ENCODE measurements at regions not wholly inside any gene's neighbourhood (a gene's known extent, or its start where the extent isn't known, plus 50 kb on each side); places are given as distances from the start of the nearest gene placed in this dataset.

DNA sequence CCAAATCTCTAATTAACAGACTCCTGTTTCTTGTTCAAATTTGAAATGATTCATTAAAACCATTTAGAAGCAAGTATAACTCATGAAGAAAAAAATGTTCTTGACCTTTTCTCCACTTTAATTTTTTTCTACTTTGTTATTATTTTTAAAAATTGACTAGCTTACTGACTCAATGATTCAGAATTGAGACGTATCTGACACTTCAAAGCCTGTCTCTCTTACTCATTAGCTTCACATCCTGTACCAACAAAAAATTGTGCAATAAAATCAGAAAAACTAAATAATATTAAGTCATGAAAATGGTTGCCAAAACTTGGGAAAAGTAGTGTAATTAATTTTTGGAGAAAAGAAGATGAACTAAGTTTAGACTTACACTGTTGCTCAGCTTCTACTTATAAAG is 331.2 kb downstream of the SLC16A7 start:
- Histone ChIP-seq H3K4me1 (ENCODE audit: control insufficient read depth, insufficient read depth, low read length, poor library complexity, severe bottlenecking) (peaks cover 6% of the 10 kb centered on the region), H3K27ac (ENCODE audit: low read depth, low read length, severe bottlenecking) (no peak overlapping the region), H3K36me3 (ENCODE audit: control insufficient read depth, insufficient read depth, low read length) (no peaks in the 10 kb centered on the region), H3K9me3 (ENCODE audit: control insufficient read depth, low read length) (no peaks in the 10 kb centered on the region), H3K4me3 (ENCODE audit: extremely low read depth, insufficient read depth, low read length, poor library complexity, severe bottlenecking) (no peak overlapping the region)
- WGBS, 2 experiments (ENCODE audit: insufficient coverage in 2 of 2), result no CpG with 5 or more reads among the region's 1 CpG

GRCh38 chr12:59928416-59928815 is 332.6 kb downstream of the SLC16A7 start:
- 83 to 88% methylated on average over 1 of the region's 1 CpG for WGBS, 2 experiments (ENCODE audit: insufficient coverage in 2 of 2)
- H3K4me1 ChIP-seq (ENCODE audit: control insufficient read depth, insufficient read depth, low read length, poor library complexity, severe bottlenecking), result peaks cover 6% of the 10 kb centered on the region
- no peak overlapping the region for H3K27ac ChIP-seq (ENCODE audit: low read depth, low read length, severe bottlenecking)
- no peak overlapping the region for H3K4me3 ChIP-seq (ENCODE audit: extremely low read depth, insufficient read depth, low read length, poor library complexity, severe bottlenecking)
- no peaks in the 10 kb centered on the region for H3K9me3 ChIP-seq (ENCODE audit: control insufficient read depth, low read length)
- H3K36me3 ChIP-seq (ENCODE audit: control insufficient read depth, insufficient read depth, low read length), result no peaks in the 10 kb centered on the region

- H3K4me1 ChIP-seq (ENCODE audit: control insufficient read depth, insufficient read depth, low read length, poor library complexity, severe bottlenecking), result peaks cover 6% of the 10 kb centered on the region
- WGBS, 2 experiments (ENCODE audit: insufficient coverage in 2 of 2), result 83 to 88% methylated on average over 1 of the region's 2 CpGs
Observed at GRCh38 chr12:59929110-59929509, 333.3 kb downstream of the SLC16A7 start.

GRCh38 chr12:59934486-59934885 is 338.7 kb downstream of the SLC16A7 start:
- no peaks in the 10 kb centered on the region for H3K4me1 ChIP-seq (ENCODE audit: control insufficient read depth, insufficient read depth, low read length, poor library complexity, severe bottlenecking)
- no peak overlapping the region for H3K4me3 ChIP-seq (ENCODE audit: extremely low read depth, insufficient read depth, low read length, poor library complexity, severe bottlenecking)
- WGBS, 2 experiments (ENCODE audit: insufficient coverage in 2 of 2), result no CpG with 5 or more reads among the region's 1 CpG
- no peaks in the 10 kb centered on the region for H3K9me3 ChIP-seq (ENCODE audit: control insufficient read depth, low read length)
- H3K36me3 ChIP-seq (ENCODE audit: control insufficient read depth, insufficient read depth, low read length), result no peaks in the 10 kb centered on the region
- H3K27ac ChIP-seq (ENCODE audit: low read depth, low read length, severe bottlenecking), result no peak overlapping the region

More at GRCh38 chr12:59929110-59929509, 333.3 kb downstream of the SLC16A7 start:
- Histone ChIP-seq H3K9me3 (ENCODE audit: control insufficient read depth, low read length) (no peaks in the 10 kb centered on the region), H3K27ac (ENCODE audit: low read depth, low read length, severe bottlenecking) (no peak overlapping the region), H3K36me3 (ENCODE audit: control insufficient read depth, insufficient read depth, low read length) (no peaks in the 10 kb centered on the region), H3K4me3 (ENCODE audit: extremely low read depth, insufficient read depth, low read length, poor library complexity, severe bottlenecking) (no peak overlapping the region)

- 83% methylated on average over 1 of the region's 3 CpGs; no CpG with 5 or more reads in 1 of the 2 experiments for WGBS, 2 experiments (ENCODE audit: insufficient coverage in 2 of 2)
- no peaks in the 10 kb centered on the region for H3K36me3 ChIP-seq (ENCODE audit: control insufficient read depth, insufficient read depth, low read length)
- no peaks in the 10 kb centered on the region for H3K9me3 ChIP-seq (ENCODE audit: control insufficient read depth, low read length)
- H3K27ac ChIP-seq (ENCODE audit: low read depth, low read length, severe bottlenecking), result no peak overlapping the region
- H3K4me3 ChIP-seq (ENCODE audit: extremely low read depth, insufficient read depth, low read length, poor library complexity, severe bottlenecking), result no peak overlapping the region
- H3K4me1 ChIP-seq (ENCODE audit: control insufficient read depth, insufficient read depth, low read length, poor library complexity, severe bottlenecking), result peaks cover 5% of the 10 kb centered on the region
Observed at GRCh38 chr12:59936534-59936933, 340.7 kb downstream of the SLC16A7 start.

- peaks cover 5% of the 10 kb centered on the region for H3K4me1 ChIP-seq (ENCODE audit: control insufficient read depth, insufficient read depth, low read length, poor library complexity, severe bottlenecking)
- no peak overlapping the region for H3K27ac ChIP-seq (ENCODE audit: low read depth, low read length, severe bottlenecking)
- no peaks in the 10 kb centered on the region for H3K9me3 ChIP-seq (ENCODE audit: control insufficient read depth, low read length)
- H3K36me3 ChIP-seq (ENCODE audit: control insufficient read depth, insufficient read depth, low read length), result no peaks in the 10 kb centered on the region
- no peak overlapping the region for H3K4me3 ChIP-seq (ENCODE audit: extremely low read depth, insufficient read depth, low read length, poor library complexity, severe bottlenecking)
Observed at GRCh38 chr12:59937148-59937547, 341.3 kb downstream of the SLC16A7 start.

GRCh38 chr12:59938190-59938962 is 342.5 kb downstream of the SLC16A7 start:
- Histone ChIP-seq H3K4me1 (ENCODE audit: control insufficient read depth, insufficient read depth, low read length, poor library complexity, severe bottlenecking) (peaks cover 5% of the 10 kb centered on the region), H3K4me3 (ENCODE audit: extremely low read depth, insufficient read depth, low read length, poor library complexity, severe bottlenecking) (no peak overlapping the region), H3K9me3 (ENCODE audit: control insufficient read depth, low read length) (no peaks in the 10 kb centered on the region), H3K36me3 (ENCODE audit: control insufficient read depth, insufficient read depth, low read length) (no peaks in the 10 kb centered on the region), H3K27ac (ENCODE audit: low read depth, low read length, severe bottlenecking) (no peak overlapping the region)
- WGBS, 2 experiments (ENCODE audit: insufficient coverage in 2 of 2), result 86 to 90% methylated on average over 5 to 6 of the region's 8 CpGs

GRCh38 chr12:59940631-59941342 is 345.0 kb downstream of the SLC16A7 start:
- H3K9me3 ChIP-seq (ENCODE audit: control insufficient read depth, low read length), result no peaks in the 10 kb centered on the region
- no peaks in the 10 kb centered on the region for H3K36me3 ChIP-seq (ENCODE audit: control insufficient read depth, insufficient read depth, low read length)
- WGBS, 2 experiments (ENCODE audit: insufficient coverage in 2 of 2), result 100% methylated on average over 2 of the region's 4 CpGs; no CpG with 5 or more reads in 1 of the 2 experiments
- no peak overlapping the region for H3K4me3 ChIP-seq (ENCODE audit: extremely low read depth, insufficient read depth, low read length, poor library complexity, severe bottlenecking)
- H3K4me1 ChIP-seq (ENCODE audit: control insufficient read depth, insufficient read depth, low read length, poor library complexity, severe bottlenecking), result peaks cover 5% of the 10 kb centered on the region
- H3K27ac ChIP-seq (ENCODE audit: low read depth, low read length, severe bottlenecking), result peak overlapping the region; percentile 47

DNA sequence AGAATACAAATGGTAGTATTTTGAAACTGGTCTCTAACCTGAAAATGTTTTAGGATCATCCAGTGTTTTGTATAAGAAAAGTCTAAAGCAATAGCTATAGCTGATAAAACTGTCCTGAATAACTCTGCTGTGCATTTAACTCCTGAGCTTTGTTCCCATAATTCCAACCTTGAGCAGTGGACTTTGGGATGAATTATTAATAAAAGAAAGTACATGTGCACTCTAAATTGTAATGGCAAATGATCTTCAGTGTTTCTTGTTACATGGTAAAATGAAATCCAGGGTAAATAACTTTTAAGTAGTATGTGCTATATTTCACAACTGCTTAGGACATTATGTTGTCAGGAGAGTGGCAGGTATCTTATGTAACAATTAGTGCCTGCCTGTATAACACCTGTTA is 345.6 kb downstream of the SLC16A7 start:
- Histone ChIP-seq H3K4me3 (ENCODE audit: extremely low read depth, insufficient read depth, low read length, poor library complexity, severe bottlenecking) (no peak overlapping the region), H3K4me1 (ENCODE audit: control insufficient read depth, insufficient read depth, low read length, poor library complexity, severe bottlenecking) (peaks cover 5% of the 10 kb centered on the region), H3K36me3 (ENCODE audit: control insufficient read depth, insufficient read depth, low read length) (no peaks in the 10 kb centered on the region)

GRCh38 chr12:59944177-59944576 is 348.3 kb downstream of the SLC16A7 start:
- H3K4me3 ChIP-seq (ENCODE audit: extremely low read depth, insufficient read depth, low read length, poor library complexity, severe bottlenecking), result no peak overlapping the region
- H3K36me3 ChIP-seq (ENCODE audit: control insufficient read depth, insufficient read depth, low read length), result no peaks in the 10 kb centered on the region
- no peaks in the 10 kb centered on the region for H3K9me3 ChIP-seq (ENCODE audit: control insufficient read depth, low read length)
- H3K27ac ChIP-seq (ENCODE audit: low read depth, low read length, severe bottlenecking), result no peak overlapping the region
- H3K4me1 ChIP-seq (ENCODE audit: control insufficient read depth, insufficient read depth, low read length, poor library complexity, severe bottlenecking), result peaks cover 5% of the 10 kb centered on the region

More for the DNA sequence above, 345.6 kb downstream of the SLC16A7 start:
- Histone ChIP-seq H3K27ac (ENCODE audit: low read depth, low read length, severe bottlenecking) (no peak overlapping the region), H3K9me3 (ENCODE audit: control insufficient read depth, low read length) (no peaks in the 10 kb centered on the region)

GRCh38 chr12:59946635-59947034 is 350.8 kb downstream of the SLC16A7 start:
- H3K4me3 ChIP-seq (ENCODE audit: extremely low read depth, insufficient read depth, low read length, poor library complexity, severe bottlenecking), result no peak overlapping the region
- H3K4me1 ChIP-seq (ENCODE audit: control insufficient read depth, insufficient read depth, low read length, poor library complexity, severe bottlenecking), result no peaks in the 10 kb centered on the region
- H3K9me3 ChIP-seq (ENCODE audit: control insufficient read depth, low read length), result no peaks in the 10 kb centered on the region
- no CpG with 5 or more reads among the region's 2 CpGs for WGBS, 2 experiments (ENCODE audit: insufficient coverage in 2 of 2)
- H3K27ac ChIP-seq (ENCODE audit: low read depth, low read length, severe bottlenecking), result no peak overlapping the region
- no peaks in the 10 kb centered on the region for H3K36me3 ChIP-seq (ENCODE audit: control insufficient read depth, insufficient read depth, low read length)
